ENCODE measurements at regions not wholly inside any gene's neighbourhood (a gene's known extent, or its start where the extent isn't known, plus 50 kb on each side); places are given as distances from the start of the nearest gene placed in this dataset.

GRCh38 chr13:111554539-111555267 lies 234.3 kb downstream of the TEX29 start:
- intact Hi-C loops (cut with DNase I), result no loop called here

GRCh38 chr13:111555268-111555808 lies 234.9 kb downstream of the TEX29 start:
- TF ChIP-seq POLR2A (IDR thresholded peaks at IDR 0.05), result no peak
- TF ChIP-seq CTCF (IDR thresholded peaks at IDR 0.05), result no peak
- no peaks in the 10 kb centered on the region for H3K36me3 ChIP-seq
- H3K4me1 ChIP-seq, result no peaks in the 10 kb centered on the region
- ATAC-seq (no peak), DNase-seq (no peak)
- H3K9me3 ChIP-seq, result peaks cover 0 to 4% (median 0%) of the 10 kb centered on the region in 12 donors
- H3K27ac ChIP-seq, result no peak overlapping the region
- H3K27me3 ChIP-seq, result peaks cover 0 to 38% (median 6%) of the 10 kb centered on the region in 9 donors
- H3K4me3 ChIP-seq, result no peak overlapping the region
- intact Hi-C loops (cut with DNase I), result no loop called here
- WGBS, 4 donors, result 68 to 75% (median 72%) methylated on average over 10 of the region's 10 CpGs

More at GRCh38 chr13:111554539-111555267, 234.3 kb downstream of the TEX29 start:
- no peak for ATAC-seq
- Histone ChIP-seq H3K36me3 (no peaks in the 10 kb centered on the region), H3K27ac (no peak overlapping the region), H3K4me1 (no peaks in the 10 kb centered on the region), H3K4me3 (no peak overlapping the region), H3K9me3 (peaks cover 0 to 4% (median 0%) of the 10 kb centered on the region in 12 donors), H3K27me3 (peaks cover 0 to 33% (median 6%) of the 10 kb centered on the region in 9 donors)
- WGBS, 4 donors, result 79 to 87% (median 81%) methylated on average over 16 of the region's 16 CpGs
- DNase-seq, result no peak
- TF ChIP-seq POLR2A (IDR thresholded peaks at IDR 0.05) (no peak), CTCF (IDR thresholded peaks at IDR 0.05) (no peak)

GRCh38 chr13:111555903-111556302 lies 235.5 kb downstream of the TEX29 start:
- DNase-seq (no peak), ATAC-seq (no peak)

More at GRCh38 chr13:111555903-111556302, 235.5 kb downstream of the TEX29 start:
- Histone ChIP-seq H3K27ac (no peak overlapping the region), H3K27me3 (peaks cover 0 to 41% (median 6%) of the 10 kb centered on the region in 9 donors), H3K36me3 (no peaks in the 10 kb centered on the region), H3K4me1 (no peaks in the 10 kb centered on the region), H3K4me3 (no peak overlapping the region), H3K9me3 (peaks cover 0 to 4% (median 0%) of the 10 kb centered on the region in 12 donors)
- intact Hi-C loops (cut with DNase I), result no loop called here
- TF ChIP-seq POLR2A (IDR thresholded peaks at IDR 0.05) (no peak), CTCF (IDR thresholded peaks at IDR 0.05) (no peak)
- 84 to 92% (median 89%) methylated on average over 9 of the region's 9 CpGs for WGBS, 4 donors
